CD14-positive monocyte (primary cell): ENCODE measurements at regions not wholly inside any gene's neighbourhood (a gene's known extent, or its start where the extent isn't known, plus 50 kb on each side); places are given as distances from the start of the nearest gene placed in this dataset.

ENCODE experiments used
- DNase-seq, 3 donors: peaks; one replicate each; pipeline ENCODE4 v3.0.0-alpha.2; 2011 to 2022
- H2AFZ ChIP-seq: 2 replicates; pipeline ENCODE4 v1.6.0; 2012; ENCODE audit warnings: mild to moderate bottlenecking, low read depth, low read length, inconsistent platforms; ENCODE audit not compliant: insufficient read depth, poor library complexity, severe bottlenecking
- H3K27ac ChIP-seq, 2 donors: 1 replicate in 1 of 2; 2 replicates in 1 of 2; pipeline ENCODE4 v1.5.1; 2012 to 2013; ENCODE audit warnings: low read length in 2 of 2, control low read depth in 1 of 2, inconsistent platforms in 1 of 2, low read depth in 1 of 2, mild to moderate bottlenecking in 1 of 2
- H3K27me3 ChIP-seq, 2 donors: one replicate each; pipeline versions ENCODE4 v1.6.0 to v1.6.1; 2011 to 2013; ENCODE audit warnings: low read length in 2 of 2; ENCODE audit not compliant: control insufficient read depth in 2 of 2, insufficient read depth in 2 of 2
- H3K36me3 ChIP-seq, 2 donors: replicated peaks in 1 of 2; 1 replicate in 1 of 2; 2 replicates in 1 of 2; pipeline versions ENCODE4 v1.5.1 to v1.6.1; 2012 to 2013; ENCODE audit warnings: low read length in 2 of 2, control low read depth in 1 of 2, inconsistent platforms in 1 of 2, mild to moderate bottlenecking in 1 of 2; ENCODE audit not compliant: insufficient read depth in 2 of 2, control insufficient read depth in 1 of 2
- H3K4me1 ChIP-seq, 2 donors: 1 replicate in 1 of 2; 2 replicates in 1 of 2; pipeline versions ENCODE4 v1.5.1 to v1.6.1; 2012 to 2013; ENCODE audit warnings: low read length in 2 of 2, control low read depth in 1 of 2, inconsistent platforms in 1 of 2, mild to moderate bottlenecking in 1 of 2, moderate library complexity in 1 of 2; ENCODE audit not compliant: insufficient read depth in 2 of 2, control insufficient read depth in 1 of 2
- H3K4me2 ChIP-seq: replicated peaks from 2 replicates; pipeline ENCODE3; 2012; ENCODE audit warnings: low read length, moderate library complexity, mild to moderate bottlenecking; ENCODE audit not compliant: poor library complexity, severe bottlenecking; ENCODE audit errors: extremely low read depth
- H3K4me3 ChIP-seq, 3 experiments: fragments of 200-600 bp in 1 of 3; sonication (generic) in 1 of 3; replicated peaks in 1 of 3; 1 replicate in 2 of 3; 2 replicates in 1 of 3; pipeline ENCODE4 v1.5.1; 2011 to 2013; ENCODE audit warnings: low read length in 3 of 3, mild to moderate bottlenecking in 3 of 3, control low read depth in 2 of 3, low read depth in 2 of 3, inconsistent platforms in 1 of 3, moderate library complexity in 1 of 3
- H3K79me2 ChIP-seq: 2 replicates; pipeline ENCODE4 v1.6.0; 2012; ENCODE audit warnings: mild to moderate bottlenecking, control low read depth, inconsistent platforms, low read length, moderate library complexity; ENCODE audit not compliant: insufficient read depth
- H3K9ac ChIP-seq: 2 replicates; pipeline ENCODE4 v1.6.0; 2017; ENCODE audit warnings: low read length, mild to moderate bottlenecking; ENCODE audit not compliant: insufficient read depth, poor library complexity, severe bottlenecking
- H3K9me3 ChIP-seq, 2 donors: replicated peaks in 1 of 2; 1 replicate in 1 of 2; 2 replicates in 1 of 2; pipeline versions ENCODE4 v1.5.1 to v1.6.1; 2012 to 2013; ENCODE audit warnings: low read length in 2 of 2, control low read depth in 1 of 2; ENCODE audit not compliant: control insufficient read depth in 1 of 2, insufficient read depth in 1 of 2
- H4K20me1 ChIP-seq: 2 replicates; pipeline ENCODE4 v1.6.0; 2012; ENCODE audit warnings: mild to moderate bottlenecking, low read length, control low read depth, moderate library complexity; ENCODE audit not compliant: insufficient read depth
- H3K27ac Mint-ChIP-seq, 7 donors: one replicate each; pipeline ENCODE4 v1.8.0; 2020; ENCODE audit warnings: mild to moderate bottlenecking in 7 of 7, mixed read lengths in 7 of 7, moderate library complexity in 6 of 7, inconsistent platforms in 2 of 7
- H3K27me3 Mint-ChIP-seq, 3 donors: one replicate each; pipeline ENCODE4 v1.8.0; 2021 to 2022; ENCODE audit warnings: low read depth in 3 of 3, mild to moderate bottlenecking in 3 of 3, mixed read lengths in 3 of 3, moderate library complexity in 3 of 3, inconsistent platforms in 1 of 3
- H3K36me3 Mint-ChIP-seq, 2 donors: one replicate each; pipeline ENCODE4 v1.8.0; 2020; ENCODE audit warnings: mixed read lengths in 2 of 2, inconsistent platforms in 1 of 2, mild to moderate bottlenecking in 1 of 2
- H3K4me1 Mint-ChIP-seq: one replicate; pipeline ENCODE4 v1.8.0; 2020; ENCODE audit warnings: mild to moderate bottlenecking, mixed read lengths
- H3K4me3 Mint-ChIP-seq, 2 donors: one replicate each; pipeline ENCODE4 v1.8.0; 2020; ENCODE audit warnings: mild to moderate bottlenecking in 2 of 2, mixed read lengths in 2 of 2, moderate library complexity in 1 of 2
- H3K9me3 Mint-ChIP-seq, 7 donors: one replicate each; pipeline ENCODE4 v1.8.0; 2020 to 2022; ENCODE audit warnings: mixed read lengths in 7 of 7, mild to moderate bottlenecking in 6 of 7, moderate library complexity in 6 of 7, inconsistent platforms in 2 of 7
- CTCF ChIP-seq: fragments of 200-600 bp; IDR thresholded peaks from one replicate; pipeline ENCODE4 v1.8.0; 2022; ENCODE audit warnings: antibody characterized with exemption, mild to moderate bottlenecking
- WGBS: methylation state at CpG from one replicate; pipeline ENCODE4 v1.1.5; 2013; ENCODE audit warnings: missing lambda C conversion rate; ENCODE audit not compliant: insufficient coverage; 5-methylcytosine and 5-hydroxymethylcytosine counted together
- intact Hi-C, 2 donors: fragments of 100-400 bp; cut with micrococcal nuclease; formaldehyde crosslinking; loops; one replicate each; pipeline versions ENCODE4 v1.15.0 to v1.15.1; 2023

GRCh38 chr1:99176753-99177152, 87.5 kb upstream of the PLPPR4 start:
- Histone ChIP-seq H3K4me3 (no peak overlapping the region), H2AFZ (no peak overlapping the region), H3K36me3 (no peaks in the 10 kb centered on the region), H4K20me1 (no peaks in the 10 kb centered on the region), H3K9ac (no peak overlapping the region), H3K27me3 (no peaks in the 10 kb centered on the region), H3K27ac (no peak overlapping the region), H3K4me1 (no peaks in the 10 kb centered on the region), H3K79me2 (no peaks in the 10 kb centered on the region), H3K9me3 (no peaks in the 10 kb centered on the region), H3K4me2 (no peak overlapping the region)
- no peak overlapping the region for H3K4me3 Mint-ChIP-seq
- H3K4me1 Mint-ChIP-seq, result no peaks in the 10 kb centered on the region
- H3K27me3 Mint-ChIP-seq, result peaks cover 0 to 4% (median 2%) of the 10 kb centered on the region in 3 donors
- H3K36me3 Mint-ChIP-seq, result no peaks in the 10 kb centered on the region
- TF ChIP-seq CTCF, result no peak
- intact Hi-C loops, result no loop called here
- no peak for DNase-seq
- H3K9me3 Mint-ChIP-seq, result no peaks in the 10 kb centered on the region
- H3K27ac Mint-ChIP-seq, result no peak overlapping the region
- WGBS, result no CpG with 5 or more reads among the region's 1 CpG

GRCh38 chr1:99177465-99177864, 86.8 kb upstream of the PLPPR4 start:
- no peak overlapping the region for H3K4me2 ChIP-seq
- no peak overlapping the region for H3K27ac ChIP-seq
- no CpG with 5 or more reads among the region's 1 CpG for WGBS
- no peak for DNase-seq
- Mint-ChIP-seq H3K4me3 (no peak overlapping the region), H3K27ac (no peak overlapping the region), H3K36me3 (no peaks in the 10 kb centered on the region), H3K27me3 (peaks cover 0 to 4% (median 2%) of the 10 kb centered on the region in 3 donors), H3K4me1 (no peaks in the 10 kb centered on the region), H3K9me3 (no peaks in the 10 kb centered on the region)
- H3K79me2 ChIP-seq, result no peaks in the 10 kb centered on the region
- intact Hi-C loops, result no loop called here
- no peak for TF ChIP-seq CTCF
- H3K27me3 ChIP-seq, result no peaks in the 10 kb centered on the region
- no peak overlapping the region for H3K4me3 ChIP-seq
- no peaks in the 10 kb centered on the region for H3K36me3 ChIP-seq
- no peaks in the 10 kb centered on the region for H3K9me3 ChIP-seq
- H3K9ac ChIP-seq, result no peak overlapping the region
- no peak overlapping the region for H2AFZ ChIP-seq
- no peaks in the 10 kb centered on the region for H3K4me1 ChIP-seq
- H4K20me1 ChIP-seq, result no peaks in the 10 kb centered on the region
